Stimulated activated naive CD4-positive, alpha-beta T cell treated with Interleukin-2 at 50 U/mL for 16 hours (primary cell): ENCODE measurements at regions not wholly inside any gene's neighbourhood (a gene's known extent, or its start where the extent isn't known, plus 50 kb on each side); places are given as distances from the start of the nearest gene placed in this dataset.

Source experiments
- DNase-seq: peaks from one replicate; lab custom pipeline; 2025; lab: John Stamatoyannopoulos, UW

GRCh38 chr18:39799006-39799405, 2156.0 kb upstream of the PIK3C3 start:
- no peak for DNase-seq

GRCh38 chr18:39796393-39796792, 2158.6 kb upstream of the PIK3C3 start:
- no peak for DNase-seq

GRCh38 chr18:39795350-39795749, 2159.7 kb upstream of the PIK3C3 start:
- DNase-seq: no peak

- no peak for DNase-seq
Observed at GRCh38 chr18:39793609-39794008, 2161.4 kb upstream of the PIK3C3 start.

- no peak for DNase-seq
Observed at GRCh38 chr18:39788383-39788782, 2166.7 kb upstream of the PIK3C3 start.

GRCh38 chr18:39786477-39786876, 2168.6 kb upstream of the PIK3C3 start:
- DNase-seq: no peak

- no peak for DNase-seq
Observed at GRCh38 chr18:39784541-39784940, 2170.5 kb upstream of the PIK3C3 start.

GRCh38 chr18:39781565-39781964, 2173.5 kb upstream of the PIK3C3 start:
- DNase-seq: no peak

- DNase-seq: no peak
Observed at GRCh38 chr18:39780774-39781173, 2174.3 kb upstream of the PIK3C3 start.

GRCh38 chr18:39779926-39780325, 2175.1 kb upstream of the PIK3C3 start:
- no peak for DNase-seq

GRCh38 chr18:39776766-39777165, 2178.3 kb upstream of the PIK3C3 start:
- no peak for DNase-seq

GRCh38 chr18:39774957-39775598, 2180.0 kb upstream of the PIK3C3 start:
- no peak for DNase-seq

GRCh38 chr18:39773646-39774045, 2181.4 kb upstream of the PIK3C3 start:
- no peak for DNase-seq

GRCh38 chr18:39772155-39772919, 2182.7 kb upstream of the PIK3C3 start:
- no peak for DNase-seq

- DNase-seq: no peak
Observed at GRCh38 chr18:39770399-39770798, 2184.6 kb upstream of the PIK3C3 start.

GRCh38 chr18:39764873-39765272, 2190.2 kb upstream of the PIK3C3 start:
- no peak for DNase-seq

GRCh38 chr18:39761273-39761672, 2193.8 kb upstream of the PIK3C3 start:
- DNase-seq: no peak

GRCh38 chr18:39759926-39760325, 2194.3 kb upstream of the CELF4 start:
- no peak for DNase-seq

GRCh38 chr18:39753178-39753577, 2187.6 kb upstream of the CELF4 start:
- DNase-seq: no peak

- DNase-seq: no peak
Observed at GRCh38 chr18:39752351-39752750, 2186.8 kb upstream of the CELF4 start.

GRCh38 chr18:39751921-39752320, 2186.3 kb upstream of the CELF4 start:
- no peak for DNase-seq

- no peak for DNase-seq
Observed at GRCh38 chr18:39751161-39751560, 2185.6 kb upstream of the CELF4 start.

GRCh38 chr18:39749154-39749553, 2183.6 kb upstream of the CELF4 start:
- DNase-seq: no peak

GRCh38 chr18:39748727-39749126, 2183.1 kb upstream of the CELF4 start:
- DNase-seq: no peak
